Panc1 (cell line): ENCODE measurements at regions not wholly inside any gene's neighbourhood (a gene's known extent, or its start where the extent isn't known, plus 50 kb on each side); places are given as distances from the start of the nearest gene placed in this dataset.

Experiments
- ATAC-seq: fragments of 200-7000 bp; cut with Tn5 transposase; 2 replicates; pipeline ENCODE4 v1.9.1; 2020; ENCODE audit warnings: mild to moderate bottlenecking, moderate library complexity
- BruUV-seq: library from RNA; stranded (reverse); fragments of 400-500 nt; replicated peaks from 2 replicates; lab custom pipeline; 2021; lab: Mats Ljungman, UMichigan
- CTCF ChIA-PET: fragments of 300-600 bp; sonication (Branson Sonifier 250); formaldehyde crosslinking; loops from one replicate; lab custom pipeline; 2022; ENCODE audit warnings: antibody characterized with exemption; lab: Charles Lee
- POLR2A ChIA-PET: fragments of 300-600 bp; sonication (Branson Sonifier 250); formaldehyde crosslinking; loops from one replicate; lab custom pipeline; 2022; ENCODE audit warnings: antibody characterized with exemption; lab: Charles Lee
- DNase-seq: peaks from one replicate; pipeline ENCODE4 v3.0.0-alpha.2; 2010; ENCODE audit warnings: low read depth, low spot score
- H3K27ac ChIP-seq: 2 replicates; pipeline ENCODE4 v1.5.1; 2011; ENCODE audit warnings: mild to moderate bottlenecking, low read length, inconsistent platforms
- H3K27me3 ChIP-seq: fragments of 200-500 bp; sonication (Bioruptor generic); 2 replicates; pipeline ENCODE4 v1.6.0; 2014; ENCODE audit warnings: low read length, inconsistent platforms; ENCODE audit not compliant: control insufficient read depth, insufficient read depth
- H3K36me3 ChIP-seq: fragments of 200-500 bp; sonication (Bioruptor generic); 2 replicates; pipeline ENCODE4 v1.5.1; 2014; ENCODE audit warnings: inconsistent platforms, mild to moderate bottlenecking, low read length, moderate library complexity; ENCODE audit not compliant: control insufficient read depth, insufficient read depth
- H3K4me1 ChIP-seq: 2 replicates; pipeline ENCODE4 v1.5.1; 2011; ENCODE audit warnings: inconsistent platforms, mild to moderate bottlenecking, low read length, moderate library complexity; ENCODE audit not compliant: control insufficient read depth, insufficient read depth
- H3K4me3 ChIP-seq, 2 experiments: 2 replicates each; pipeline ENCODE4 v1.5.1; 2011 to 2012; ENCODE audit warnings: low read depth in 2 of 2, low read length in 2 of 2, mild to moderate bottlenecking in 2 of 2, inconsistent platforms in 1 of 2, moderate library complexity in 1 of 2
- H3K9me3 ChIP-seq: fragments of 200-500 bp; sonication (Bioruptor generic); 2 replicates; pipeline ENCODE4 v1.5.1; 2014; ENCODE audit warnings: low read depth, mild to moderate bottlenecking, inconsistent platforms, low read length, moderate library complexity; ENCODE audit not compliant: control insufficient read depth, insufficient read depth
- POLR2AphosphoS5 ChIP-seq: IDR thresholded peaks from 2 replicates; pipeline ENCODE4 v1.6.1; 2012; ENCODE audit warnings: mild to moderate bottlenecking, low read depth, low read length, moderate library complexity
- SIN3A ChIP-seq: IDR thresholded peaks from 2 replicates; pipeline ENCODE4 v1.6.1; 2012; ENCODE audit warnings: low read depth, mild to moderate bottlenecking, low read length, moderate library complexity, borderline replicate concordance; ENCODE audit not compliant: insufficient read depth
- TCF7L2 ChIP-seq: IDR thresholded peaks from 2 replicates; pipeline ENCODE4 v1.6.1; 2011; ENCODE audit warnings: mild to moderate bottlenecking, low read depth, low read length, inconsistent platforms
- in situ Hi-C: cut with HindIII; loops from 2 replicates; pipeline ENCODE4 v1.10.0; 2016; ENCODE audit warnings: low sequenced_read_pairs, low pct_unique_long_range_greater_than_20kb
- intact Hi-C: fragments of 100-400 bp; cut with micrococcal nuclease; formaldehyde crosslinking; loops from one replicate; pipeline ENCODE4 v1.10.0; 2022; ENCODE audit not compliant: unreplicated experiment
- TF ChIP-seq, protein P1 (sequence below), 2 experiments: IDR thresholded peaks; 2 replicates each; pipeline ENCODE4 v1.6.1; 2011 to 2012; ENCODE audit warnings: low read depth in 2 of 2, control low read depth in 1 of 2, low read length in 1 of 2, mild to moderate bottlenecking in 1 of 2, moderate library complexity in 1 of 2; ENCODE audit not compliant: insufficient read depth in 1 of 2
- TF ChIP-seq, protein P2 (sequence below): fragments of 450-650 bp; IDR thresholded peaks from 2 replicates; pipeline ENCODE4 v1.5.1; 2017; ENCODE audit warnings: mild to moderate bottlenecking

DNA sequence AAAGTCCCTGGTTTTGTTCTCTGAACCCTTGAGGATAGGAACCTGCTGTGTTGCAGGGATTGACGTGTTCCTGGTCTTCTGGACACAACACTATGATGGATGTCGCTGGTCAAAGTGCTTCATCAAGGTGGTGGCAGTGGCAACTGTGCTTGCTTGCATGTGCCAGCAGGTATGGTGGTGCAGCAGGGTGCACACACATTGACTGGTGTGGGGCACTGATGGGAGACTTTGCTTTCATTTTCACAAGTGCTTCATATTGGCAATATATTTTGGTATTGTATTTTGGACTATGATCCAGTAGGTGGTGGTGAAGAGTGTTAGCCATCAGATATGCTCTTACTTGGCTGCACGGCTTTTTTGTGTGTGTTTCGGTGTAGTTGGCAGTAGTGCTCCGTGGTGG is 479.8 kb upstream of the CTNND2 start:
- Histone ChIP-seq H3K9me3 (no peaks in the 10 kb centered on the region), H3K36me3 (no peaks in the 10 kb centered on the region), H3K27ac (no peak overlapping the region), H3K4me3 (no peak overlapping the region), H3K4me1 (no peaks in the 10 kb centered on the region), H3K27me3 (no peaks in the 10 kb centered on the region)
- ChIA-PET CTCF (no interaction called here), POLR2A (no interaction called here)
- BruUV-seq, result no TSS peak
- in situ Hi-C loops (no loop called here), intact Hi-C loops (no loop called here)
- ATAC-seq, result no peak
- no peak for DNase-seq
- TF ChIP-seq, protein P1, sequence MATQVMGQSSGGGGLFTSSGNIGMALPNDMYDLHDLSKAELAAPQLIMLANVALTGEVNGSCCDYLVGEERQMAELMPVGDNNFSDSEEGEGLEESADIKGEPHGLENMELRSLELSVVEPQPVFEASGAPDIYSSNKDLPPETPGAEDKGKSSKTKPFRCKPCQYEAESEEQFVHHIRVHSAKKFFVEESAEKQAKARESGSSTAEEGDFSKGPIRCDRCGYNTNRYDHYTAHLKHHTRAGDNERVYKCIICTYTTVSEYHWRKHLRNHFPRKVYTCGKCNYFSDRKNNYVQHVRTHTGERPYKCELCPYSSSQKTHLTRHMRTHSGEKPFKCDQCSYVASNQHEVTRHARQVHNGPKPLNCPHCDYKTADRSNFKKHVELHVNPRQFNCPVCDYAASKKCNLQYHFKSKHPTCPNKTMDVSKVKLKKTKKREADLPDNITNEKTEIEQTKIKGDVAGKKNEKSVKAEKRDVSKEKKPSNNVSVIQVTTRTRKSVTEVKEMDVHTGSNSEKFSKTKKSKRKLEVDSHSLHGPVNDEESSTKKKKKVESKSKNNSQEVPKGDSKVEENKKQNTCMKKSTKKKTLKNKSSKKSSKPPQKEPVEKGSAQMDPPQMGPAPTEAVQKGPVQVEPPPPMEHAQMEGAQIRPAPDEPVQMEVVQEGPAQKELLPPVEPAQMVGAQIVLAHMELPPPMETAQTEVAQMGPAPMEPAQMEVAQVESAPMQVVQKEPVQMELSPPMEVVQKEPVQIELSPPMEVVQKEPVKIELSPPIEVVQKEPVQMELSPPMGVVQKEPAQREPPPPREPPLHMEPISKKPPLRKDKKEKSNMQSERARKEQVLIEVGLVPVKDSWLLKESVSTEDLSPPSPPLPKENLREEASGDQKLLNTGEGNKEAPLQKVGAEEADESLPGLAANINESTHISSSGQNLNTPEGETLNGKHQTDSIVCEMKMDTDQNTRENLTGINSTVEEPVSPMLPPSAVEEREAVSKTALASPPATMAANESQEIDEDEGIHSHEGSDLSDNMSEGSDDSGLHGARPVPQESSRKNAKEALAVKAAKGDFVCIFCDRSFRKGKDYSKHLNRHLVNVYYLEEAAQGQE (IDR thresholded peaks at IDR 0.05; ENCODE audit: insufficient read depth in 1 of 2, low read depth in 2 of 2, low read length in 1 of 2), result no peak
- no peak for TF ChIP-seq POLR2AphosphoS5
- TF ChIP-seq, protein P2, sequence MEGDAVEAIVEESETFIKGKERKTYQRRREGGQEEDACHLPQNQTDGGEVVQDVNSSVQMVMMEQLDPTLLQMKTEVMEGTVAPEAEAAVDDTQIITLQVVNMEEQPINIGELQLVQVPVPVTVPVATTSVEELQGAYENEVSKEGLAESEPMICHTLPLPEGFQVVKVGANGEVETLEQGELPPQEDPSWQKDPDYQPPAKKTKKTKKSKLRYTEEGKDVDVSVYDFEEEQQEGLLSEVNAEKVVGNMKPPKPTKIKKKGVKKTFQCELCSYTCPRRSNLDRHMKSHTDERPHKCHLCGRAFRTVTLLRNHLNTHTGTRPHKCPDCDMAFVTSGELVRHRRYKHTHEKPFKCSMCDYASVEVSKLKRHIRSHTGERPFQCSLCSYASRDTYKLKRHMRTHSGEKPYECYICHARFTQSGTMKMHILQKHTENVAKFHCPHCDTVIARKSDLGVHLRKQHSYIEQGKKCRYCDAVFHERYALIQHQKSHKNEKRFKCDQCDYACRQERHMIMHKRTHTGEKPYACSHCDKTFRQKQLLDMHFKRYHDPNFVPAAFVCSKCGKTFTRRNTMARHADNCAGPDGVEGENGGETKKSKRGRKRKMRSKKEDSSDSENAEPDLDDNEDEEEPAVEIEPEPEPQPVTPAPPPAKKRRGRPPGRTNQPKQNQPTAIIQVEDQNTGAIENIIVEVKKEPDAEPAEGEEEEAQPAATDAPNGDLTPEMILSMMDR, result no peak
- no peak for TF ChIP-seq SIN3A

DNA sequence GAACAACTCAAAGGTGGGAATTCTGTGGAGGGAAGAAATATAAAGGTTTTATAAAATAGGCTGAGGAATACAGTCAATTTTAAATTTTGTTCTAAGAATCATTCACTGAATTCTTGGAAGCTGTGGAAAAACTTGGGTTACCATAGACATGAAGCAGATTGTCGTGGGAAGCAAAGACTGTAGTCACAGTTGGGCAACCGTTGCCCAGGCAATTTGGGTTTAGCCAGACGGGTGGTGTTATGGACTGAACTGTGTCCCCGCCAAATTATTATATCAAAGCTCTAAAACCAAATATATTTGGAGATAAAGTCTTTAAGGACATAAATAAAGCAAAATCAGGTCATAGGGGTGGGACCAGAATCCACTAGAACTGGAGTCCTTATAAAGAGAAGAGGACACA is 463.7 kb upstream of the CTNND2 start:
- DNase-seq, result no peak
- Histone ChIP-seq H3K27me3 (no peaks in the 10 kb centered on the region), H3K4me1 (no peaks in the 10 kb centered on the region), H3K9me3 (peaks cover 2% of the 10 kb centered on the region; the same call in 1 of the 2 replicates), H3K36me3 (no peaks in the 10 kb centered on the region), H3K4me3 (no peak overlapping the region), H3K27ac (no peak overlapping the region)
- CTCF ChIA-PET, result no interaction called here
- in situ Hi-C loops, result no loop called here
- intact Hi-C loops, result no loop called here
- ATAC-seq, result no peak
- POLR2A ChIA-PET, result no interaction called here
- TF ChIP-seq, protein P1 (IDR thresholded peaks at IDR 0.05; ENCODE audit: insufficient read depth in 1 of 2, low read depth in 2 of 2, low read length in 1 of 2), result no peak
- no peak for TF ChIP-seq SIN3A
- no peak for TF ChIP-seq TCF7L2
- no peak for TF ChIP-seq POLR2AphosphoS5
- TF ChIP-seq, protein P2, result no peak
- no TSS peak for BruUV-seq
